ENCODE measurements at regions not wholly inside any gene's neighbourhood (a gene's known extent, or its start where the extent isn't known, plus 50 kb on each side); places are given as distances from the start of the nearest gene placed in this dataset.

DNA sequence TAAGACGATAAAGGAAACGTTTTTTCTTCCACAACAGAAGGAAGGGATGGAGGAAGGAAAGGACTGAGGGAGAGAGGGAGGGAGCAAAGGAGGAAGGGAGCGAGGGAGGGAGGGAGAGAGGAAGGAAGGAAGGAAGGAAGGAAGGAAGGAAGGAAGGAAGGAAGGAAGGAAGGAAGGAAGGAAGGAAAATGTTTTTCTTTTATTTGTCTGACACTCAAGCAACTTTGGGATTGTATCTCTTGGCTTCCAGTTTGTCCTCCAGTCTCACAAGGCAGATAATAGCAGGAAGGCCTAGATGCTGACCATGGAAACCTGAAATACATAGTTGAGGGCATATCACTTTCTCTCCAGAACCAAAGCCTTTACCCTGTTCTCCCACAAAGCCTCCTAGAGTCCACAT, 226.7 kb downstream of the ZNF674 start:
- DNase-seq (ENCODE audit: low read depth, low spot score), result no peak
- H3K9ac ChIP-seq (replicated peaks; ENCODE audit: extremely low read depth, insufficient read depth, low read length), result no peak overlapping the region
- ChIA-PET POLR2A (no interaction called here), CTCF (no interaction called here)
- H3K36me3 ChIP-seq (ENCODE audit: control insufficient read depth in 2 of 2, extremely low read depth in 1 of 2, insufficient read depth in 2 of 2, low read length in 2 of 2), result no peaks in the 10 kb centered on the region
- H3K27me3 ChIP-seq (ENCODE audit: control insufficient read depth in 2 of 2, insufficient read depth in 2 of 2, low read length in 2 of 2), result no peaks in the 10 kb centered on the region
- no peak for FAIRE-seq
- peaks cover 8% of the 10 kb centered on the region for H3K4me1 ChIP-seq (ENCODE audit: control insufficient read depth, extremely low read depth, insufficient read depth, low read length)
- H3K79me2 ChIP-seq (ENCODE audit: control insufficient read depth, insufficient read depth, low read length), result no peaks in the 10 kb centered on the region
- H3K4me3 ChIP-seq (replicated peaks in 1 of 3; ENCODE audit: insufficient read depth in 1 of 3, low read depth in 1 of 3, low read length in 3 of 3), result no peak overlapping the region
- no peaks in the 10 kb centered on the region for H3K9me1 ChIP-seq (replicated peaks; ENCODE audit: control insufficient read depth, extremely low read depth, insufficient read depth, low read length)
- H4K20me1 ChIP-seq (replicated peaks; ENCODE audit: control insufficient read depth, extremely low read depth, insufficient read depth, low read length), result no peaks in the 10 kb centered on the region
- H2AFZ ChIP-seq (ENCODE audit: low read depth, low read length), result no peak overlapping the region
- dilution Hi-C loops (cut with MboI; ENCODE audit: extremely low pct_ligation_motif_present, low sequenced_read_pairs), result no loop called here
- intact Hi-C loops (cut with micrococcal nuclease), result no loop called here
- H3K27ac ChIP-seq (ENCODE audit: insufficient read depth, low read depth, low read length), result no peak overlapping the region
- H3K9me3 ChIP-seq (replicated peaks; ENCODE audit: control insufficient read depth, insufficient read depth, low read length), result no peaks in the 10 kb centered on the region
- no peak for TF ChIP-seq JUN (IDR thresholded peaks at IDR 0.05; ENCODE audit: borderline replicate concordance, insufficient read depth, insufficient read length, low read depth)
- no TSS peak for BruUV-seq (replicated peaks)
- no peak overlapping the region for H3K4me2 ChIP-seq (ENCODE audit: insufficient read depth, low read length)

DNA sequence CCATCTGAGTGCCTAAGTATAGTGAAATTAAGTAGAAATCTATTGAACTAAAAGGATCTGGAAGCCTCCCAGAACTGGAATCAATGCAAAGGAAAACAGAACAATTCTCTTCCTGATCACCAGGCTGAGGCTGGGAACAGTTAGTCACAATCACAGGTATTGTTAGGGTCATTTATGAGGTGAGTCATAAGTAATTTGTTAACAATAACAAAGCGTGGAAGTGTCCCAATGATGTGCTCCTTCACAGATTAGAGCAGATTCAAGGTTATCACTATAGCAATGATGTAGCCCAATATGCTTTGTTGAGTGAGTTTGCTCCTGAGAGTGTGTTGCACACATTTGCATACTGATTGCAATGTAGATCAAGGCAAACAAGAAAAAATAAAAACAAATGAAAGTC, 228.1 kb downstream of the ZNF674 start:
- no peak overlapping the region for H2AFZ ChIP-seq (ENCODE audit: low read depth, low read length)
- dilution Hi-C loops (cut with MboI; ENCODE audit: extremely low pct_ligation_motif_present, low sequenced_read_pairs), result no loop called here
- H3K4me2 ChIP-seq (ENCODE audit: insufficient read depth, low read length), result peak overlapping the region; percentile 3
- peak overlapping the region; percentile 10 for H3K27ac ChIP-seq (ENCODE audit: insufficient read depth, low read depth, low read length)
- H3K9ac ChIP-seq (replicated peaks; ENCODE audit: extremely low read depth, insufficient read depth, low read length), result no peak overlapping the region
- H3K36me3 ChIP-seq (ENCODE audit: control insufficient read depth in 2 of 2, extremely low read depth in 1 of 2, insufficient read depth in 2 of 2, low read length in 2 of 2), result no peaks in the 10 kb centered on the region
- no peaks in the 10 kb centered on the region for H3K9me3 ChIP-seq (replicated peaks; ENCODE audit: control insufficient read depth, insufficient read depth, low read length)
- peaks cover 8% of the 10 kb centered on the region for H3K4me1 ChIP-seq (ENCODE audit: control insufficient read depth, extremely low read depth, insufficient read depth, low read length)
- H3K9me1 ChIP-seq (replicated peaks; ENCODE audit: control insufficient read depth, extremely low read depth, insufficient read depth, low read length), result no peaks in the 10 kb centered on the region
- ChIA-PET CTCF (no interaction called here), POLR2A (no interaction called here)
- no peak for TF ChIP-seq POLR2AphosphoS5 (IDR thresholded peaks at IDR 0.05; ENCODE audit: insufficient read depth, low read depth, low read length)
- peak; percentile 44 for TF ChIP-seq FOS (IDR thresholded peaks at IDR 0.05; ENCODE audit: borderline replicate concordance, insufficient read depth, low read length)
- TF ChIP-seq, protein P1, sequence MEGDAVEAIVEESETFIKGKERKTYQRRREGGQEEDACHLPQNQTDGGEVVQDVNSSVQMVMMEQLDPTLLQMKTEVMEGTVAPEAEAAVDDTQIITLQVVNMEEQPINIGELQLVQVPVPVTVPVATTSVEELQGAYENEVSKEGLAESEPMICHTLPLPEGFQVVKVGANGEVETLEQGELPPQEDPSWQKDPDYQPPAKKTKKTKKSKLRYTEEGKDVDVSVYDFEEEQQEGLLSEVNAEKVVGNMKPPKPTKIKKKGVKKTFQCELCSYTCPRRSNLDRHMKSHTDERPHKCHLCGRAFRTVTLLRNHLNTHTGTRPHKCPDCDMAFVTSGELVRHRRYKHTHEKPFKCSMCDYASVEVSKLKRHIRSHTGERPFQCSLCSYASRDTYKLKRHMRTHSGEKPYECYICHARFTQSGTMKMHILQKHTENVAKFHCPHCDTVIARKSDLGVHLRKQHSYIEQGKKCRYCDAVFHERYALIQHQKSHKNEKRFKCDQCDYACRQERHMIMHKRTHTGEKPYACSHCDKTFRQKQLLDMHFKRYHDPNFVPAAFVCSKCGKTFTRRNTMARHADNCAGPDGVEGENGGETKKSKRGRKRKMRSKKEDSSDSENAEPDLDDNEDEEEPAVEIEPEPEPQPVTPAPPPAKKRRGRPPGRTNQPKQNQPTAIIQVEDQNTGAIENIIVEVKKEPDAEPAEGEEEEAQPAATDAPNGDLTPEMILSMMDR (IDR thresholded peaks at IDR 0.05; ENCODE audit: extremely low read depth in 1 of 2, insufficient read depth in 1 of 2, low read depth in 1 of 2, low read length in 2 of 2), result no peak
- TF ChIP-seq, protein P2, sequence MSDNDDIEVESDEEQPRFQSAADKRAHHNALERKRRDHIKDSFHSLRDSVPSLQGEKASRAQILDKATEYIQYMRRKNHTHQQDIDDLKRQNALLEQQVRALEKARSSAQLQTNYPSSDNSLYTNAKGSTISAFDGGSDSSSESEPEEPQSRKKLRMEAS (IDR thresholded peaks at IDR 0.05; ENCODE audit: insufficient read depth, insufficient read length), result no peak
- TF ChIP-seq MYC (IDR thresholded peaks at IDR 0.05; ENCODE audit: low read depth, low read length), result no peak
- TF ChIP-seq GATA2 (IDR thresholded peaks at IDR 0.05; ENCODE audit: insufficient read depth, insufficient read length, low read depth, low read length), result peak; percentile 25
- TF ChIP-seq POLR2A (IDR thresholded peaks at IDR 0.05; ENCODE audit: low read depth, low read length), result no peak
- TF ChIP-seq JUN (IDR thresholded peaks at IDR 0.05; ENCODE audit: borderline replicate concordance, insufficient read depth, insufficient read length, low read depth), result peak; percentile 87
- FAIRE-seq (peak; percentile 86), DNase-seq (ENCODE audit: low read depth, low spot score) (peak; percentile 60)
- no peaks in the 10 kb centered on the region for H3K79me2 ChIP-seq (ENCODE audit: control insufficient read depth, insufficient read depth, low read length)
- H4K20me1 ChIP-seq (replicated peaks; ENCODE audit: control insufficient read depth, extremely low read depth, insufficient read depth, low read length), result no peaks in the 10 kb centered on the region
- H3K27me3 ChIP-seq (ENCODE audit: control insufficient read depth in 2 of 2, insufficient read depth in 2 of 2, low read length in 2 of 2), result no peaks in the 10 kb centered on the region
- intact Hi-C loops (cut with micrococcal nuclease), result no loop called here
- BruUV-seq (replicated peaks), result no TSS peak
- H3K4me3 ChIP-seq (replicated peaks in 1 of 3; ENCODE audit: insufficient read depth in 1 of 3, low read depth in 1 of 3, low read length in 3 of 3), result no peak overlapping the region
